ENCODE measurements at regions not wholly inside any gene's neighbourhood (a gene's known extent, or its start where the extent isn't known, plus 50 kb on each side); places are given as distances from the start of the nearest gene placed in this dataset.

DNA sequence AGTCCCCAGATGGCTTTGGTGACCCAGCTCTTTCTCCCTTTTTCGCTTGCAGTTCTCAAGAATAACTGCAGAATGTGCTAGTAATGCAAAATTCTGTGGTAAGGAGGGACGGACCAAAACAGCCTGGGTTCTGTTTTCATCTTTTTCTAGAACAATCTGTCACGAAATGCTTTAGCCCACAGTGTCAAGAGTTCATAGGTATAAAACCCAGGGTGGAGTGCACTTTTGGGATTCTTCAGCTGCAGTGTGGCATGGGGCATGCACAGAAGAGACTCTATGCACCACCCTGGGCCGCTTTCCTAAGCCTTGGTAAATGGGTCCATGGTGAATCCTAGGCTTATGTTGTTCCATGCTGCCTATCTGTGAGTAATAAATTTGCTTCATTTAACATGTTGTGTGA, 1072.7 kb upstream of the GBE1 start:
- Histone ChIP-seq H3K27me3 (no peaks in the 10 kb centered on the region), H3K4me1 (no peaks in the 10 kb centered on the region), H3K27ac (no peak overlapping the region), H3K4me2 (no peak overlapping the region), H4K20me1 (no peaks in the 10 kb centered on the region), H3K36me3 (no peaks in the 10 kb centered on the region), H3K9me3 (no peaks in the 10 kb centered on the region), H3K4me3 (no peak overlapping the region), H3K9ac (no peak overlapping the region)
- TF ChIP-seq Cebpa-rat (IDR thresholded peaks at IDR 0.05) = no peak

GRCh38 chr3:82824491-82824890, 1063.0 kb upstream of the GBE1 start:
- H3K36me3 ChIP-seq = no peaks in the 10 kb centered on the region
- H4K20me1 ChIP-seq = no peaks in the 10 kb centered on the region
- no peak overlapping the region for H3K27ac ChIP-seq
- H3K27me3 ChIP-seq = no peaks in the 10 kb centered on the region
- no peak overlapping the region for H3K4me3 ChIP-seq
- no peak overlapping the region for H3K9ac ChIP-seq
- TF ChIP-seq Cebpa-rat (IDR thresholded peaks at IDR 0.05) = no peak
- H3K4me1 ChIP-seq = no peaks in the 10 kb centered on the region
- H3K9me3 ChIP-seq = no peaks in the 10 kb centered on the region
- H3K4me2 ChIP-seq = no peak overlapping the region

- H3K9me3 ChIP-seq = peaks cover 31% of the 10 kb centered on the region
- H3K27me3 ChIP-seq = no peaks in the 10 kb centered on the region
- H3K4me3 ChIP-seq = no peak overlapping the region
- H3K4me2 ChIP-seq = no peak overlapping the region
- no peaks in the 10 kb centered on the region for H3K36me3 ChIP-seq
- no peak overlapping the region for H3K9ac ChIP-seq
- no peaks in the 10 kb centered on the region for H4K20me1 ChIP-seq
- TF ChIP-seq Cebpa-rat (IDR thresholded peaks at IDR 0.05) = no peak
- no peak overlapping the region for H3K27ac ChIP-seq
- H3K4me1 ChIP-seq = no peaks in the 10 kb centered on the region
Measured at GRCh38 chr3:82816086-82816485, 1054.6 kb upstream of the GBE1 start.

- H3K36me3 ChIP-seq = no peaks in the 10 kb centered on the region
- H3K27ac ChIP-seq = no peak overlapping the region
- no peak for TF ChIP-seq Cebpa-rat (IDR thresholded peaks at IDR 0.05)
- H3K4me1 ChIP-seq = no peaks in the 10 kb centered on the region
- peaks cover 31% of the 10 kb centered on the region for H3K9me3 ChIP-seq
- H4K20me1 ChIP-seq = no peaks in the 10 kb centered on the region
- no peak overlapping the region for H3K4me3 ChIP-seq
- no peak overlapping the region for H3K9ac ChIP-seq
- no peaks in the 10 kb centered on the region for H3K27me3 ChIP-seq
- H3K4me2 ChIP-seq = no peak overlapping the region
Measured at GRCh38 chr3:82815417-82816058, 1054.1 kb upstream of the GBE1 start.

GRCh38 chr3:82814660-82815059, 1053.2 kb upstream of the GBE1 start:
- Histone ChIP-seq H3K9me3 (peaks cover 31% of the 10 kb centered on the region), H3K27me3 (no peaks in the 10 kb centered on the region), H3K4me3 (no peak overlapping the region), H3K9ac (no peak overlapping the region), H3K4me2 (no peak overlapping the region), H3K27ac (no peak overlapping the region), H3K36me3 (no peaks in the 10 kb centered on the region), H4K20me1 (no peaks in the 10 kb centered on the region), H3K4me1 (no peaks in the 10 kb centered on the region)
- TF ChIP-seq Cebpa-rat (IDR thresholded peaks at IDR 0.05) = no peak

GRCh38 chr3:82807781-82808180, 1046.3 kb upstream of the GBE1 start:
- TF ChIP-seq Cebpa-rat (IDR thresholded peaks at IDR 0.05) = no peak
- Histone ChIP-seq H3K4me1 (no peaks in the 10 kb centered on the region), H3K4me2 (no peak overlapping the region), H3K4me3 (no peak overlapping the region), H3K36me3 (no peaks in the 10 kb centered on the region), H3K27ac (no peak overlapping the region), H3K9me3 (peaks cover 2% of the 10 kb centered on the region; the same call in 1 of the 2 replicates), H3K27me3 (no peaks in the 10 kb centered on the region), H3K9ac (no peak overlapping the region), H4K20me1 (no peaks in the 10 kb centered on the region)

DNA sequence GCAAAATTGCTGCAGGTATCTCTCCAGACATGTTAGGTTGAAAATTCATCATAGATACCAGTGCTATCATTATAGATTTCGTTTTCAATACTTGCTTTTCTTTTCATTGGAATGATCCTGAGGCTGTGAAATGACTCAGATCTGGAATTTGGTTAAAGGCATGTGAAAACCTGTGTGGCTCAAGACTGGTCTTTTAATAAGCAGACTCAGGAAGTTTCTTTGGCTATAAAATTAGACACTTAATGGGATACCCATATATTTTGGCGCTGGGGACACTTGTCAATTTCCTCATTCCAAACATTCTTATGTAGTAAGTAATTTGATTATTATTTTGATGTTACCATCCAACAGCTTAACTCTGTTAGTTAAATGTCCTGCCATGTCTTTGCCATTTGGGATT, 1041.1 kb upstream of the GBE1 start:
- no peak for TF ChIP-seq Cebpa-rat (IDR thresholded peaks at IDR 0.05)
- no peaks in the 10 kb centered on the region for H3K9me3 ChIP-seq

DNA sequence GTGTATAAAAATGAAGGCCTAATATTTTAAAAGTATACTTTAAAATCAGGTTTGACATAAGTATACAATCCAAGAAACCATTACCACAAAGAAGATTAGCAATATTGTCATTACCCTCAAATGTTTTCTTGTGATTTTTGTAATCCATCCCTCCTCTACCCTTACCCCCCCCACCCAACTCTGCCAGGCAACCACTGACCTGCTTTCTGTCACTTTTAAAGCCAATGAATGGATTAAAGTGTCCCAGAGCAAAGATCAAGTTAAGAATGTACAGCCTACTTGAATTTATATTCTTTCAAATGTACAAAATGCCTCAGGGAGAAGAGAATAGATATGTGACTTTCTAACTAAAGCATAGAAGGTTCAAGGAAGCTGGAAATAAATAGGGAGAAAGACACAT, 1038.8 kb upstream of the GBE1 start:
- Histone ChIP-seq H3K27me3 (no peaks in the 10 kb centered on the region), H3K27ac (no peak overlapping the region), H3K4me1 (no peaks in the 10 kb centered on the region), H4K20me1 (no peaks in the 10 kb centered on the region), H3K9me3 (no peaks in the 10 kb centered on the region), H3K9ac (no peak overlapping the region), H3K4me3 (no peak overlapping the region), H3K36me3 (no peaks in the 10 kb centered on the region), H3K4me2 (no peak overlapping the region)
- no peak for TF ChIP-seq Cebpa-rat (IDR thresholded peaks at IDR 0.05)

More for the DNA sequence above, 1041.1 kb upstream of the GBE1 start:
- Histone ChIP-seq H3K36me3 (no peaks in the 10 kb centered on the region), H3K27ac (no peak overlapping the region), H3K4me3 (no peak overlapping the region), H3K27me3 (no peaks in the 10 kb centered on the region), H3K9ac (no peak overlapping the region), H3K4me1 (no peaks in the 10 kb centered on the region), H3K4me2 (no peak overlapping the region), H4K20me1 (no peaks in the 10 kb centered on the region)

GRCh38 chr3:82796765-82797164, 1035.3 kb upstream of the GBE1 start:
- no peaks in the 10 kb centered on the region for H3K9me3 ChIP-seq
- no peak overlapping the region for H3K27ac ChIP-seq
- no peaks in the 10 kb centered on the region for H3K27me3 ChIP-seq
- no peak overlapping the region for H3K4me3 ChIP-seq
- no peak for TF ChIP-seq Cebpa-rat (IDR thresholded peaks at IDR 0.05)
- no peaks in the 10 kb centered on the region for H3K36me3 ChIP-seq
- H3K4me2 ChIP-seq = no peak overlapping the region
- H3K4me1 ChIP-seq = no peaks in the 10 kb centered on the region
- H4K20me1 ChIP-seq = no peaks in the 10 kb centered on the region
- H3K9ac ChIP-seq = no peak overlapping the region

- TF ChIP-seq Cebpa-rat (IDR thresholded peaks at IDR 0.05) = no peak
Measured at GRCh38 chr3:82791241-82791640, 1029.8 kb upstream of the GBE1 start.

More at GRCh38 chr3:82791241-82791640, 1029.8 kb upstream of the GBE1 start:
- Histone ChIP-seq H4K20me1 (no peaks in the 10 kb centered on the region), H3K4me2 (no peak overlapping the region), H3K4me3 (no peak overlapping the region), H3K9me3 (no peaks in the 10 kb centered on the region), H3K27ac (no peak overlapping the region), H3K27me3 (no peaks in the 10 kb centered on the region), H3K36me3 (no peaks in the 10 kb centered on the region), H3K4me1 (no peaks in the 10 kb centered on the region), H3K9ac (no peak overlapping the region)
